DOHH2 (cell line): ENCODE measurements at regions not wholly inside any gene's neighbourhood (a gene's known extent, or its start where the extent isn't known, plus 50 kb on each side); places are given as distances from the start of the nearest gene placed in this dataset.

ENCODE experiments used
- H3F3A ChIP-seq: fragments of 200-600 bp; sonication (generic), shearing (Covaris generic); 2 replicates; pipeline ENCODE4 v1.6.0; 2016; ENCODE audit warnings: antibody characterized with exemption, mild to moderate bottlenecking; ENCODE audit not compliant: control insufficient read depth, insufficient read depth
- H3K27ac ChIP-seq: fragments of 200-600 bp; sonication (generic); 2 replicates; pipeline ENCODE4 v1.5.1; 2014; ENCODE audit warnings: low read depth, mild to moderate bottlenecking, low read length, moderate library complexity
- H3K27me3 ChIP-seq: fragments of 200-600 bp; sonication (generic); 2 replicates; pipeline ENCODE4 v1.6.1; 2014; ENCODE audit warnings: mild to moderate bottlenecking, low read length, mixed read lengths; ENCODE audit not compliant: control insufficient read depth
- H3K36me3 ChIP-seq: fragments of 200-600 bp; sonication (generic); 2 replicates; pipeline ENCODE4 v1.6.1; 2014; ENCODE audit warnings: mild to moderate bottlenecking, low read length, moderate library complexity, mixed read lengths; ENCODE audit not compliant: control insufficient read depth
- H3K4me1 ChIP-seq: fragments of 200-600 bp; sonication (generic); 2 replicates; pipeline ENCODE4 v1.6.1; 2014; ENCODE audit warnings: mild to moderate bottlenecking, low read length, mixed read lengths; ENCODE audit not compliant: control insufficient read depth
- H3K4me2 ChIP-seq: fragments of 200-600 bp; sonication (generic); 2 replicates; pipeline ENCODE4 v1.6.0; 2014; ENCODE audit warnings: mild to moderate bottlenecking, low read length, moderate library complexity
- H3K4me3 ChIP-seq: fragments of 200-600 bp; sonication (generic); 2 replicates; pipeline ENCODE4 v1.5.1; 2014; ENCODE audit warnings: mild to moderate bottlenecking, low read length, mixed read lengths
- H3K79me2 ChIP-seq: fragments of 200-600 bp; sonication (generic); 2 replicates; pipeline ENCODE4 v1.6.1; 2014; ENCODE audit warnings: mild to moderate bottlenecking, low read length, mixed read lengths; ENCODE audit not compliant: control insufficient read depth
- H3K9me2 ChIP-seq: fragments of 200-600 bp; sonication (generic); replicated peaks from 2 replicates; pipeline ENCODE4 v1.6.1; 2014; ENCODE audit warnings: mild to moderate bottlenecking, low read length, mixed read lengths; ENCODE audit not compliant: control insufficient read depth
- H3K9me3 ChIP-seq: fragments of 200-600 bp; sonication (generic); 2 replicates; pipeline ENCODE4 v1.6.1; 2014; ENCODE audit warnings: antibody characterized with exemption, low read length, mixed read lengths; ENCODE audit not compliant: control insufficient read depth, insufficient read depth
- H4K20me1 ChIP-seq: fragments of 200-600 bp; sonication (generic); 2 replicates; pipeline ENCODE4 v1.6.0; 2014; ENCODE audit warnings: low read depth, mild to moderate bottlenecking, antibody characterized with exemption, low read length, moderate library complexity; ENCODE audit not compliant: control insufficient read depth, insufficient read depth
- CTCF ChIP-seq: fragments of 200-600 bp; sonication (generic); IDR thresholded peaks from one replicate; pipeline ENCODE4 v1.5.1; 2014; ENCODE audit warnings: antibody characterized with exemption, mild to moderate bottlenecking, low read depth, low read length; ENCODE audit not compliant: poor library complexity, severe bottlenecking
- EZH2phosphoT487 ChIP-seq: fragments of 200-600 bp; sonication (generic); IDR thresholded peaks from 2 replicates; pipeline ENCODE4 v1.6.1; 2017; ENCODE audit warnings: borderline replicate concordance, mild to moderate bottlenecking, antibody characterized with exemption, low read length, moderate library complexity, mixed read lengths

DNA sequence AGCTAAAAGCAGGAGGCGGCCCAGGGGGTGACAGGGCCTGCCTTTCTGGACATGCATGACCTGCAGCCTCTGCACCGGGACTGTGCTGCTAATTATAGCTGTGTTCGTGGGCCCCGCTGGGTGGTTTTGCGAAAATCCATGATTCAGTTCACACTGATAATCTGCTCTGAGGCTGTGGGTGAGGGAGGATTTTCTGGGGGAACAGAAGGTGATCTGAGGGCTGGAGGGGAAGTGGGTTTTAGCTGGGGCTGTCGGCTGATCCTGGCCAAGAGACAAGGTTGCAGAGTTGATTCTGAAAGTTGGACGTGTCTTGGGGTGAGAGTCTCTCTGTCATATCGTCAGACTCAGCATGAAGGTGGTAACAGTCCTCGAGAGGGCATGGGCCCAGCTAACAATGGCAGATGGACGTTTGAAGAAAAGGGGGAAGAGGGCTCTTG, 187.5 kb upstream of the ZNF469 start:
- Histone ChIP-seq H3K27ac (no peak overlapping the region), H3K4me1 (no peaks in the 10 kb centered on the region)

DNA sequence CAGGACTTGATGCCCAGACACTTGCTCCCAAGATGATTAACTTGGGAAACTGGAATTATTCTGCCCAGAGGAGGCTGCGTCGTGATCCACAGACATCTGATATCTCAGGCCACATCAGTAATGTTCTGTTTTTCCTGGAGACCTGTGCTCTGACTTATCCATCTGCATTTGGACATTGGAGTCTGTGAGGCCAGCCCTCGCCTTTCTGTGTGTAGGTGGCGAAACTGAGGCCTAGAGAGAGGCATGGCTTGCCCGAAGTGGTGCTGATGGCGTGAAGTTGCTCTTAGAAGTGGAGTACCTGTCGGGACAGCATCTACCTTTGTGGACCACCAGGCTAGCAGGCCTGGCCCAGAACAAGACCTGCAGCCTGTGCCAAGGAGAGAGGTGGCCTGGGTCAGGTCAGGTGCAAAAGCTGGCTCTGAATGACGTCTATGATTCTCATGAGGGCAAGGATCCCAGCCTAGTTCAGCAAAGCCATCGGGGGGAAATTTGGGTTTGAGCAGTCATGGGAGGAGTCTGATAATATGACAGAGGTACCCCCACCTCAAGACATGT, 186.8 kb upstream of the ZNF469 start:
- TF ChIP-seq EZH2phosphoT487 (no peak), CTCF (no peak)
- H3K79me2 ChIP-seq: no peaks in the 10 kb centered on the region
- no peaks in the 10 kb centered on the region for H3K9me3 ChIP-seq
- H3K4me3 ChIP-seq: no peak overlapping the region
- H4K20me1 ChIP-seq: no peaks in the 10 kb centered on the region
- H3K27me3 ChIP-seq: no peaks in the 10 kb centered on the region
- H3K4me1 ChIP-seq: no peaks in the 10 kb centered on the region
- H3K36me3 ChIP-seq: no peaks in the 10 kb centered on the region
- no peaks in the 10 kb centered on the region for H3F3A ChIP-seq
- H3K9me2 ChIP-seq: no peaks in the 10 kb centered on the region
- H3K4me2 ChIP-seq: no peak overlapping the region
- no peak overlapping the region for H3K27ac ChIP-seq

More for the DNA sequence above, 187.5 kb upstream of the ZNF469 start:
- TF ChIP-seq CTCF: no peak
- no peak for TF ChIP-seq EZH2phosphoT487
- no peaks in the 10 kb centered on the region for H3K9me3 ChIP-seq
- H3K27me3 ChIP-seq: no peaks in the 10 kb centered on the region
- no peaks in the 10 kb centered on the region for H3K9me2 ChIP-seq
- no peaks in the 10 kb centered on the region for H3F3A ChIP-seq
- no peaks in the 10 kb centered on the region for H3K36me3 ChIP-seq
- no peaks in the 10 kb centered on the region for H3K79me2 ChIP-seq
- H4K20me1 ChIP-seq: no peaks in the 10 kb centered on the region
- no peak overlapping the region for H3K4me3 ChIP-seq
- no peak overlapping the region for H3K4me2 ChIP-seq

GRCh38 chr16:88196471-88197400, 186.0 kb upstream of the ZNF469 start:
- H3K27ac ChIP-seq: no peak overlapping the region
- H3K27me3 ChIP-seq: no peaks in the 10 kb centered on the region
- no peaks in the 10 kb centered on the region for H3F3A ChIP-seq
- no peak overlapping the region for H3K4me2 ChIP-seq
- no peaks in the 10 kb centered on the region for H4K20me1 ChIP-seq
- TF ChIP-seq EZH2phosphoT487: no peak
- TF ChIP-seq CTCF: no peak
- H3K4me1 ChIP-seq: no peaks in the 10 kb centered on the region
- H3K36me3 ChIP-seq: no peaks in the 10 kb centered on the region
- H3K79me2 ChIP-seq: no peaks in the 10 kb centered on the region
- H3K9me3 ChIP-seq: no peaks in the 10 kb centered on the region
- no peak overlapping the region for H3K4me3 ChIP-seq
- H3K9me2 ChIP-seq: no peaks in the 10 kb centered on the region
